ENCODE measurements at regions not wholly inside any gene's neighbourhood (a gene's known extent, or its start where the extent isn't known, plus 50 kb on each side); places are given as distances from the start of the nearest gene placed in this dataset.
"Not testable (repeated sequence)": the region's sequence is repeated elsewhere in the genome, so short reads cannot be mapped to it uniquely, and the experiment has no call there.

DNA sequence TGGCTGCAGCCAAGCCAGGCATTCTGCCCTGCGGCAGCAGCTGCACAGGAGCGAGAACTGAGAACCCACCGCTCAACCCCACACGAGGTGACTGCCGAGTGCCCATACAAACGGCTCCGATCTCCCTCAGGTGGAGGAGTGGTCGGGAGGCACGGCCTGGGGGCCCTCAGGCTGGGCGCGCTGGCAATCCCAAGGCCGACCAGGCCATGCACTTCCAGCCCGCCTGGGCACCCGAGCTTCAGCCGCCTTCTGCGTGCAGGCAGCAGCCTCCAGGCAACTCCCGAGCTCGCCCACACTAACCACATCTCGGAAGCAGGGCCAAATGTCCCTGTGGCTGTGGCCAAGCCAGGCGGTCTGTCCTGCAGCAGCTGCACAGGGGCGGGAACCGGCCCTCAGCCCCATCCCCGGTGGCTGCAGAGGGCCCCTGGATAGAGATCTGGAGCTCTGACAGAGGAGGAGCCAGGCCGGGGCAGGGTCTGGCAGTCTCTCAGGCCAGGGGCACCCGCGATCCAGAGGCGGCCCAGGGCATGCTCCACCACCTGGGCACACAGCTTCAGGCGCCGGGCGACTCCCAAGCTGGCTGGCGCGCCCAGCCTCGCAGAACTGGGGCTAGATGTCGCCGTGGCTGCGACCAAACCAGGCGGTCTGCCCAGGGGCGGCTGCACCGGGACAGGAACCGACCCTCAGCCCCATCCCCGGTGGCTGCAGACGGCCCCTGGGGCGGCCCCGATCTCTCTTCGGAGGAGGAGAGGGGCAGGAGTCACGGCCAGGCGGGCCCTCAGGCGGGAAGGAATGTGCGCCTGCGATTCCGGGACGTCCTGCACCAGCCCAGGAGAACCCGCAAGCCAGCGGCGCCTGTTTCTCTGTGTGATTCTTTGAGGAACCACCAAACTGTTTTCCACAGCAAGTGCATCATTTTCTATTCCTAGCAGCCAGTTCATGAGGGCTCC is 538.0 kb downstream of the CWH43 start:
- not testable (repeated sequence) for H3K4me1 ChIP-seq (ENCODE audit: insufficient read depth); H3K4me3 ChIP-seq (ENCODE audit: low read depth, low read length); H3K27ac ChIP-seq (ENCODE audit: low read depth); H3K36me3 ChIP-seq (ENCODE audit: insufficient read depth); DNase-seq (ENCODE audit: extremely low spot score)
- WGBS: 68% methylated on average over 45 of the region's 55 CpGs

DNA sequence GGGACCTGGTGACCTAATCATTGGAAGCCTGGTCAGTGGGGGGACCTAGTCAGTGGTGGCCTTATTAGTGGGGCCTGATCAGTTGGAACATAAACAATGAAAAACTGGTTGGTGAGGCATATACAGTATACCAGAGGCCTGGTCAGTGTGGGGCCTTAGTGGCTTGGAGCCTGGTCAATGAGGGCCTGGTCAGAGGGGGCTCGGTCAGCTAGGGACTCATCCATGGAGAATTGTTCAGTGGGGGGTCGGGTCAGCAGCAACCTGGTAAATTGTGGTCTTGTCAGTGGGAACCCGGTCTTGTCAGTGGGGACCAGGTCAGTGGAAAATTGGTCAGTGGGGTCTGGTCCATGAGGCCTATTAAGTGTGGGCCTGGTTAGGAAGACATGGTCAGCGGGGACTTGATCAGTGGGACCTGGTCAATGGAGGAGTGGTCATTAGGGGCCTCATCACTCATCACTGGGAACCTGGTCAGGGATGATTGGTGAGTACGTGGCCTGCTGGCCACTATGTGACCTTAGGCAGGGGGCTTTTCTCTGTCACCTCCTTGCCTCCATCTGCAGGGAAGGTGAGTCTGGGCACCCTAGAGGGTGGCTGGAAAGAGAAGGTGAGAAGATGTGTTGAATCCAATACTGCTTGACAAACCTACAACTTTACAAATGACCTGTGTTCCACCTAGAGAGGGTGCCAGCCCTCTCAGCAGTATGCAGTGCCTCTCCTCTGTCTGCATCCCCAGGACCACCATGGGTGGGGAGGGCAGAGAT is 573.0 kb downstream of the CWH43 start:
- DNase-seq (ENCODE audit: extremely low spot score); H3K4me3 ChIP-seq (ENCODE audit: low read depth, low read length); H3K27ac ChIP-seq (ENCODE audit: low read depth); H3K4me1 ChIP-seq (ENCODE audit: insufficient read depth); H3K36me3 ChIP-seq (ENCODE audit: insufficient read depth): not testable (repeated sequence)
- WGBS: 34% methylated on average over 5 of the region's 5 CpGs

DNA sequence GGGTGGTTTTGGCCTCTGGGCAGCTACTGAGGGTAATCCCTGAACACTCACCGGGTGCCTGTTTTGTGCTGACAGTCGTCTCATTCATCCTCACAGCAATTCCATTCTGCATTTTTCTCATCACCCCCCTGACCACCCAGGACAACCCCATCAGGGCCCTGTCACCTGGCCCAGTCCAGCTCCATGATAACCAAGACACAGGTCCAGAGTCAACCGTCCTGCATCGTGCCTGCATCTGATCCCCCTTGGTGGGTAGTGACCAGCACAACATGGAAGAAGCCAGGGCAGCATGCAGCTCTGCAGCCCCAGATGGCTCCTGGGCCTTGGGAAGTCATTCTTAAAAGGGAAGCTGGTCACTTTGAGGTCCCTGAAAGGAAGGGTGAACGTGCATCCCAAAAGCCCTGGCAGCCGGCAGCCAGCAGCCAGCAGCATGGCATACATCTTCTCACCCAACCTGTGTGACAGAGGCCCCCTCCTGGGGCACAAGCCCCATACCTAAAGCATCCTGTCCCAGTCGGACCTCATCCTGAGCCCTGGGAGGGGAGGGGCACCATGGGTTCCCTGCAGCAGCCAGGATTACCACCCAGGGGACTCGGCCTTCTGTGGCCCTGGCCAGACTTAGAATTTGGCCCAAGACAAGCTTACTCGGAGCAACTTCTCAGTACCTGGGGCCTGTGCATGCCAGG is 574.2 kb downstream of the CWH43 start:
- 75% methylated on average over 4 of the region's 9 CpGs for WGBS

DNA sequence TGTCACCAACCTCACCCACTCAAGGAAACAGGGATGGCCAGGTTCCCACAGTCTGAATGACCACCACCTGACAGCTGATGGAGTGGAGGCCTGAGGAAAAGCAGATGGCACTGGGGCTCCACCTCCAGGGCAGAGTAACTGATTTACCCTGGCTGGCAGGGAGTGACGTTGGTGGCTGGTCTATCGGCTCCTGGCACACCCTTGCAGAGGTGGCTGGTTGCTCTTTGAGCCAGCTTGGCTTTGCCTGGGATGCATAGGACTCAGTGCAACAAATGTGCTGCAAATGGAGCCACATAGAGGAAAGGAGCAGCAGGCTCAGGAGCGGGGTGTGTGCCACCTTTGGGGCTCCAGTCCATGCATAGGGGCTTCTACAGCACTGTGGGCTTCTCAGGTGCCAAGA is 574.8 kb downstream of the CWH43 start:
- 40% methylated on average over 3 of the region's 3 CpGs for WGBS
- DNase-seq (ENCODE audit: extremely low spot score); H3K4me3 ChIP-seq (ENCODE audit: low read depth, low read length); H3K27ac ChIP-seq (ENCODE audit: low read depth); H3K4me1 ChIP-seq (ENCODE audit: insufficient read depth); H3K36me3 ChIP-seq (ENCODE audit: insufficient read depth): not testable (repeated sequence)

More for the DNA sequence above, 574.2 kb downstream of the CWH43 start:
- not testable (repeated sequence) for H3K4me3 ChIP-seq (ENCODE audit: low read depth, low read length); H3K4me1 ChIP-seq (ENCODE audit: insufficient read depth); H3K27ac ChIP-seq (ENCODE audit: low read depth); H3K36me3 ChIP-seq (ENCODE audit: insufficient read depth); DNase-seq (ENCODE audit: extremely low spot score)

DNA sequence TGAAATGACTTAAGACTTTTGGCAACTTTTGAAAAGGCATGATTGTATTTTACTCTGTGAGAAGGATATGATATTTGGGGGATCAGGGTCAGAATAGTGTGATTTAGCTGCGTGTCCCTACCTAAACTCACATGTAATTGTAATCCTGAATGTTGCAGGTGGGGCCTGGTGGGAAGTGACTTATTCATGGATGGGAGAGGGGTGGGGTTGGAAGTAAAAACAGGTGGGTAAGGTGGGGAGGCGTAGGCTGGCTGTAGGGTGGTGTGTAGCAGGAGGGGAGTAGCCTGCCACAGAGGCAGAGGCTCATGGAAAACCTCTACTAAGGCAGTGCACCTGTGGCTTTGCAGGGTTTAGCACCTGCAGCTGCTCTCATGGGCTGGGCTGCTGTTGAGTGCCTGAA is 584.2 kb downstream of the CWH43 start:
- DNase-seq (ENCODE audit: extremely low spot score); H3K27ac ChIP-seq (ENCODE audit: low read depth); H3K4me1 ChIP-seq (ENCODE audit: insufficient read depth); H3K4me3 ChIP-seq (ENCODE audit: low read depth, low read length); H3K36me3 ChIP-seq (ENCODE audit: insufficient read depth): not testable (repeated sequence)
- 26% methylated on average over 2 of the region's 2 CpGs for whole genome bisulfite sequencing

DNA sequence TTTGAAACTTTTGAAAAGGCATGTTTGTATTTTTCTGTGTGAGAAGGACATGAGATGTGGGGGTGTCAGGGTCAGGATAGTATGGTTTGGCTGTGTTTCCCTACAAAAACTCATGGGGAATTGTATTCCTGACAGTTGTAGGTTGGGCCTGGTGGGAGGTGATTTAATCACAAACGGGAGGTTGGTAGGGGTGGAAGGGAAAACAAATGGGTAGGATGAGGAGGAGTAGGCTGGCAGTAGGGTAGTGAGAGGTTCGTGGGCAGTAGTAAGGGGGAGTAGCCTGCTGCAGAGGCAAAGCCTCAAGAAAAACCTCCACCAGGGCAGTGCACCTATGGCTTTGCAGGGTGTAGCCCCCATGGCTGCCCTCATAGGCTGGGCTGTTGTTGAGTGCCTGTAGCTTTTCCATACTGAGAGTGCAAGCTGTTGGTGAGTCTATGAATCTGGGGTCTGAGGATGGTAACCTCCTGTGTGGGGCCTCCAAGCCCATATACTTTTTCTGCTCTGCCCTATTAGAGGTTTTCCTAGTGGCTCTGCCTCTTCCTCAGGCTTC is 587.7 kb downstream of the CWH43 start:
- 20% methylated on average over 2 of the region's 2 CpGs for WGBS
- not testable (repeated sequence) for H3K4me3 ChIP-seq (ENCODE audit: low read depth, low read length); DNase-seq (ENCODE audit: extremely low spot score); H3K36me3 ChIP-seq (ENCODE audit: insufficient read depth); H3K27ac ChIP-seq (ENCODE audit: low read depth); H3K4me1 ChIP-seq (ENCODE audit: insufficient read depth)

DNA sequence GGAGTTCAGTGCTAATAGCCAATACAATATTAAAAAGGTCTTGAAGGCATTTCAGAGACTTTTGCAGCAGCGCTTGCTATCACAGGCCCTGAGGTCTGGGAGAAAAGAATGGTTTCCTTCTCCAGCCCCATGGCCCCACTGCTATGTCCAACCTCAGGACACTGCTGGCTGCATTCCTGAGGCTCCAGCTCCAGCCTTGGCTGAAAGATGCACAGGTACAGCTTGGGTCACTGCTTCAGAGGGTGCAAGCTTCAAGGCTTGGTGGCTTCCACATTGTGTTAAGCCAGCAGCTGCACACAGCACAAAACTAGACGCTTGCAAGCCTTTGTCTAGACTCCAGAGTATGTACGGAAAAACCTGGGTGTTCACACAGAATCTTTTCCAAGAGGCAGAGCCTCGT is 589.2 kb downstream of the CWH43 start:
- not testable (repeated sequence) for DNase-seq (ENCODE audit: extremely low spot score); H3K4me3 ChIP-seq (ENCODE audit: low read depth, low read length); H3K36me3 ChIP-seq (ENCODE audit: insufficient read depth); H3K4me1 ChIP-seq (ENCODE audit: insufficient read depth); H3K27ac ChIP-seq (ENCODE audit: low read depth)
- 41% methylated on average over 4 of the region's 4 CpGs for WGBS

DNA sequence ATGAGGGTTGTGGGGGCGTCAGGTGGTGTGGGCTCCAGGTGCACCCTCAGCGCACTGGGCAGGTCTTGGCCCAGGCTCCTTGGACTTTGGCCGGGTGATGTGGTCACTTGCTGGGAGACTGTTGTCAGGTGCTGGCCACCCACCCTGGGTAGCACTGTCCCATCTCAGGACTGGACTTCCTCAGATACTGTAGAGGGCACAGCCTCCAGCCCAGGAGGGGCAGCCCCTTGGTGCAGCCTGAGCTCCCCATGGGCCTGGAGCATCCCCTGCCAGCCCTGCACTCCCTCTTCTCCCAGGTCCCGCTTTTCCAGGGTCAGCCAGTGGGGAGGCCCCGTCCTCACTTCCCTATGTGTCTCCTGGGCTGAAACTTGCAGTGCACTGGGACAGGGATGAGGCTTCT is 592.3 kb downstream of the CWH43 start:
- H3K36me3 ChIP-seq (ENCODE audit: insufficient read depth); H3K27ac ChIP-seq (ENCODE audit: low read depth); H3K4me3 ChIP-seq (ENCODE audit: low read depth, low read length); H3K4me1 ChIP-seq (ENCODE audit: insufficient read depth); DNase-seq (ENCODE audit: extremely low spot score): not testable (repeated sequence)
- 52% methylated on average over 5 of the region's 5 CpGs for WGBS

DNA sequence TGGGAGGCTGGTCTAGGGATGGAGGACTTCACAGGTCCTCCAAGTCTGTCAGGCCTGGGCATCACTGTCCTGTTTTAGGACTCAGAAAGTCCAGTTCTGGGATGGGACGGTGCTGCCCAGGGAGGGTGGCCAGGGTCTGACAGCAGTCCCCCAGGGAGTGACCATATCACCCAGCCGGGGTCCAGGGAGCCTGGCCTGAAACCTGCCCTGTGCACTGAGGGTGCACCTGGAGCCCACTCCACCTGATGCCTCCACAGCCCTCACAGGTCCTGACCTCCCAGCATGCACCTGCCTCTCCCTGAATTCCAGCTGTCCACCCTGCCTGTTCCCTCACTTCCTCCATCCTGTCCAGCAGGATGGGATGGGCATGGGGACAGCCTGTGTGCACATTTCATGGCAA is 592.8 kb downstream of the CWH43 start:
- H3K4me1 ChIP-seq (ENCODE audit: insufficient read depth); H3K27ac ChIP-seq (ENCODE audit: low read depth); DNase-seq (ENCODE audit: extremely low spot score); H3K36me3 ChIP-seq (ENCODE audit: insufficient read depth); H3K4me3 ChIP-seq (ENCODE audit: low read depth, low read length): not testable (repeated sequence)
- 63% methylated on average over 2 of the region's 2 CpGs for WGBS

DNA sequence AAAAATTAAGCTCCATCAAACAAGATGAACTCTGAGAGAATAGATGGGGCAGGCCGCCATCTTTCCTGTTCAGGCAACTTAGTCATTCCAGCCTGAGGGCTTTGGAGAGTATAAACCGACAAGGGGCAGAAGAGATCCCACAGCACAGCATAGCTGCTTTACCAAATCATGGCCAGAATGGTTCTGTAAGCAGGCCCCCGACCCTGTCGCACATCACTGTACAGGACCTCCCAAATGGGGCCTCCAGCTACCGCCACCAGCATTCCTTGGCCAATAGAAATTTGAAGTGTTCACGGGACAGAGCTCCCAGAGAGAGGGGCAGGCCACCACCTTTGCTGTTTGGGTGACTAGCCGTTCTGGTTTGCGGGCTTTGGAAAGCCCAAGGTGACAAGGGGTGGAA is 594.1 kb downstream of the CWH43 start:
- DNase-seq (ENCODE audit: extremely low spot score); H3K4me1 ChIP-seq (ENCODE audit: insufficient read depth); H3K36me3 ChIP-seq (ENCODE audit: insufficient read depth); H3K27ac ChIP-seq (ENCODE audit: low read depth); H3K4me3 ChIP-seq (ENCODE audit: low read depth, low read length): not testable (repeated sequence)
- WGBS: 77% methylated on average over 7 of the region's 8 CpGs

DNA sequence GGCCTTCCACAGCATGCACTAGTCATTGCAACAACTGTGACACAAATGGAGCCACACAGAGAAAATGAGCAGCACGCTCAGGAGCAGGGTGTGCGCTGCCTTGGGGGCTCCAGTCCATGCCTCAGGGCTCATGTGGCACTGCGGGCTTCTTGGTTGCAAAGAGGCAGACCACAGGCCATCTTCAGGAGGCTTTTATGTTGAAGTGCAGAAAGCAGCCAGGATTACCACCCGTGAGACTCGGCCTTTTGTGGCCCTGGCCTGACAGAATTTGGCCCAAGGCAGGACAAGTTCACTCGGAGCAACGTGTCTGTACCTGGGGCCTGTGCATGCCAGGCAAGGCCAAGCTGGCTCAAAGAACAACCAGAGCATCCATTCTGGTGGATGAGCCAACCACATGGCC is 602.3 kb downstream of the CWH43 start:
- not testable (repeated sequence) for H3K36me3 ChIP-seq (ENCODE audit: insufficient read depth); H3K4me1 ChIP-seq (ENCODE audit: insufficient read depth); DNase-seq (ENCODE audit: extremely low spot score); H3K4me3 ChIP-seq (ENCODE audit: low read depth, low read length); H3K27ac ChIP-seq (ENCODE audit: low read depth)
- WGBS: 59% methylated on average over 5 of the region's 7 CpGs

DNA sequence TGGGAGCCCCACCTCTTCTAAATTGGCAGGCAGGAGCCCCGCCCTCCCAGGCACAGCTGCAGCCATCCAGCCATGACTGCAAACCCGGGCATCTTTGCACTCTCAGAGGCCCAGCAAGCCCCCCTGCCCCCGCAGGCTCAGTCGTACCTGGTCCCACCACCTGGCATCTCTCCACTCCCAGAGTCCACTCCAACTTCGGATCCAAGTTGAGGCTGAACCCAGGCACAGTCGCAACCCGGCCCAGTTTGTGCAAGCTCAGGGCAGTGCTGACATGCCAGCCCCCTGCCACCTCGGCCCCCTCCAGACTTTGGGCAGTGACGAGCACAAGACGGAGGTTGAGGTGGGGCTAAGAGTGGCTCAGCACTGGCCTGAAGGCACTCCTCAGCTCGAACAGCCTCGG is 632.4 kb downstream of the CWH43 start:
- not testable (repeated sequence) for H3K4me3 ChIP-seq (ENCODE audit: low read depth, low read length); H3K36me3 ChIP-seq (ENCODE audit: insufficient read depth); H3K27ac ChIP-seq (ENCODE audit: low read depth); H3K4me1 ChIP-seq (ENCODE audit: insufficient read depth); DNase-seq (ENCODE audit: extremely low spot score)
- WGBS: 70% methylated on average over 12 of the region's 12 CpGs

DNA sequence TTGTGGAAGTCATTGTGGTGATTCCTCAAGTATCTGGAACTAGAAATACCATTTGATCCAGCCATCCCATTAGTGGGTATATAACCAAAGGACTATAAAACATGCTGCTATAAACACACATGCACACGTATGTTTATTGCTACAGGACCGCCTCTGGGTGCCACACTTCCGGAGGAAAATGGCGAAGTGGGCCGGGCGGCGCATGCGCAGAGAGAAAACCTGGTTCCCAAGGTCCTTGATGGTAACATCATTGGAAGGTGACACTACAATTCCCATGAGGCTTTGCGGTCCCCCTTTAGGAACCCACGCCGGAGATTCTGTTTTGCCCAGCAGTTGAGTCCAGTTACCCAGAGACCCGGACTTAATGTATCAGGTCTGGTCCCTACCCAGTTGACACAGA is 640.4 kb downstream of the CWH43 start:
- 87% methylated on average over 12 of the region's 12 CpGs for WGBS
- not testable (repeated sequence) for H3K36me3 ChIP-seq (ENCODE audit: insufficient read depth); H3K4me3 ChIP-seq (ENCODE audit: low read depth, low read length); H3K27ac ChIP-seq (ENCODE audit: low read depth); H3K4me1 ChIP-seq (ENCODE audit: insufficient read depth); DNase-seq (ENCODE audit: extremely low spot score)

Measured in urinary bladder (tissue), 3 donors.